ENCODE measurements at regions not wholly inside any gene's neighbourhood (a gene's known extent, or its start where the extent isn't known, plus 50 kb on each side); places are given as distances from the start of the nearest gene placed in this dataset.

DNA sequence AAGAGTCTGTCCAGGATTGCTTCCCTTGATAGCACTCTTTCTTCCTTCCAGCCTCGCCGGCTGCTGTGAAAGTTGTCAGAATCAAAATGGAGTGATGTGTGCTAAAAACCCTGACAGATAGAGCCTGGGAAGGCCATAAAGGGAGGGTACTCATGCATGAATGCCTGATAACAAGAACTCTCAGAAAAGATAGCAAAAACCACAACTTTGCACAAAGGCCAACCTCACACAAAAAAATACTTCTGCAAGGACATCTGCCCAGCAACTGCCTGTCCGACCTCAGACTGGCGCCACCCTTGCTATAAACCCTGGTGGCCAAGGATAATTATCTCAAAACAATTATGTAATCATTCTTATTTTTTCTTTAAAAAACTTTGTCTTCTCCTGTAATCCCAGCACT, 133.2 kb upstream of the SVIL start:
- TF ChIP-seq, protein P1, sequence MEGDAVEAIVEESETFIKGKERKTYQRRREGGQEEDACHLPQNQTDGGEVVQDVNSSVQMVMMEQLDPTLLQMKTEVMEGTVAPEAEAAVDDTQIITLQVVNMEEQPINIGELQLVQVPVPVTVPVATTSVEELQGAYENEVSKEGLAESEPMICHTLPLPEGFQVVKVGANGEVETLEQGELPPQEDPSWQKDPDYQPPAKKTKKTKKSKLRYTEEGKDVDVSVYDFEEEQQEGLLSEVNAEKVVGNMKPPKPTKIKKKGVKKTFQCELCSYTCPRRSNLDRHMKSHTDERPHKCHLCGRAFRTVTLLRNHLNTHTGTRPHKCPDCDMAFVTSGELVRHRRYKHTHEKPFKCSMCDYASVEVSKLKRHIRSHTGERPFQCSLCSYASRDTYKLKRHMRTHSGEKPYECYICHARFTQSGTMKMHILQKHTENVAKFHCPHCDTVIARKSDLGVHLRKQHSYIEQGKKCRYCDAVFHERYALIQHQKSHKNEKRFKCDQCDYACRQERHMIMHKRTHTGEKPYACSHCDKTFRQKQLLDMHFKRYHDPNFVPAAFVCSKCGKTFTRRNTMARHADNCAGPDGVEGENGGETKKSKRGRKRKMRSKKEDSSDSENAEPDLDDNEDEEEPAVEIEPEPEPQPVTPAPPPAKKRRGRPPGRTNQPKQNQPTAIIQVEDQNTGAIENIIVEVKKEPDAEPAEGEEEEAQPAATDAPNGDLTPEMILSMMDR (IDR thresholded peaks at IDR 0.05; ENCODE audit: low read depth, low read length) = no peak
- H3K9me3 ChIP-seq (ENCODE audit: low read depth) = no peaks in the 10 kb centered on the region
- H3K36me3 ChIP-seq = no peaks in the 10 kb centered on the region
- H3K27ac ChIP-seq = no peak overlapping the region
- no peak overlapping the region for H3K4me3 ChIP-seq
- DNase-seq (ENCODE audit: low read depth in 1 of 2, low spot score in 1 of 2) = no peak
- no peaks in the 10 kb centered on the region for H3K27me3 ChIP-seq
- no peaks in the 10 kb centered on the region for H3K4me1 ChIP-seq (ENCODE audit: low read depth)

DNA sequence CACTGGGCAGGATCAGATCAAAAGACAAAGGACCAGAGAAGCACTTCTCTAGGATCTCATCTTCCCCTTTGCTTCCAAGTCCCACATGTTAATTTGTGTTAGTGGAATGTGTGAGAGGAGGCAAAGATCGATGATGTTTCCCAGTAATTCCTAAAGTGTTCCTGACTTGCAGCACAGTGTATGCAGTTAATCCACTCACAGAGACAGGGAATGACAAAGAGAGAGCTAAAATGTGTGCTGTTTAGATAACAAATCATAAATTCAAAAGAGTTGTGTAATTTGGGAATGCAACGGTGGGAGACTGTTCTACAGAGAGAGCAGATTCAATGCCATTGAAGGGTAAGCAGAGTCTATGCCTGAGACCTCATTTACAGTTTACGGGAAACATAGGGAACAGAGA, 132.0 kb upstream of the SVIL start:
- TF ChIP-seq, protein P1 (IDR thresholded peaks at IDR 0.05; ENCODE audit: low read depth, low read length) = no peak
- H3K27me3 ChIP-seq = no peaks in the 10 kb centered on the region
- H3K27ac ChIP-seq = no peak overlapping the region
- DNase-seq (ENCODE audit: low read depth in 1 of 2, low spot score in 1 of 2) = no peak
- H3K4me1 ChIP-seq (ENCODE audit: low read depth) = no peaks in the 10 kb centered on the region
- no peaks in the 10 kb centered on the region for H3K9me3 ChIP-seq (ENCODE audit: low read depth)
- no peak overlapping the region for H3K4me3 ChIP-seq
- no peaks in the 10 kb centered on the region for H3K36me3 ChIP-seq

DNA sequence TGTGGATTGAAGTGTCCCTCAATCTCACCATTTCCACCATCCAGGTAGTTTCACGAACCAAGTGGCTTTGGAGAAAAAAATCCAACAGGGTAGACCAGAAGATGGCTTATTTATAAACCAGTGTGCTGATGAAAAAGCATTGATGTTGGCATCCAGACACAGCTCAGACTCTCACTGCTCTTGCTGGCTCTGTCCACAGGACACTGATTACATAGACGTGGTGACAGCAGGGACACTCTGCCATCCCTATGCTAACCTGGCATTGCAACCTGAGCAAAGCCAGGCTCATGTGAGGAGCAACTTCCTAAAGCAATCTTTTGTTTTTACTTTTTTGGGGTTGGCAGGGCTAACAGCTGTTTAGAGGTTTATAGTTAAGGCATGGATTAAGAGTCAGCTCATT, 130.6 kb upstream of the SVIL start:
- TF ChIP-seq, protein P1 (IDR thresholded peaks at IDR 0.05; ENCODE audit: low read depth, low read length) = no peak
- Histone ChIP-seq H3K27me3 (no peaks in the 10 kb centered on the region), H3K4me1 (ENCODE audit: low read depth) (no peaks in the 10 kb centered on the region), H3K36me3 (no peaks in the 10 kb centered on the region), H3K9me3 (ENCODE audit: low read depth) (no peaks in the 10 kb centered on the region), H3K4me3 (no peak overlapping the region), H3K27ac (no peak overlapping the region)
- DNase-seq (ENCODE audit: low read depth in 1 of 2, low spot score in 1 of 2) = no peak

DNA sequence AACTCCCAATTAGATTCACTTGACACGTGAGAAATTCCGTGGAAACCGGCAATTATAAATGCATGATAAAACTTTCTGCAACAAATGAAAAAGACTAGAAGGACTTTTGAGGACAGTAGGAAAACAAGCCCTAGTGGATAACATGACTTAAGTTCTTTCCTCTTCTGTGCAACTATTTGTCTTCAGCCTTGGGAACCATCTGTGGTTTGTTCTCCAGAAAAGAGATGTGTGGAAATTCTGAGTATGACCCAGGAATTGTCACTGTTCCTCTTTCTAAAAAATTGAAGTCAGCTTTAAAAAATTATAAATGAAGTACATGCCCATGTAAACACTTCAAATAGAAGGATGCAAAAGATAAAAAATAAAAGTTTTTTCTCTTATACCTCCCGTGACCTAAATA, 128.6 kb upstream of the SVIL start:
- Histone ChIP-seq H3K27me3 (no peaks in the 10 kb centered on the region), H3K36me3 (no peaks in the 10 kb centered on the region), H3K9me3 (ENCODE audit: low read depth) (no peaks in the 10 kb centered on the region), H3K27ac (no peak overlapping the region), H3K4me1 (ENCODE audit: low read depth) (no peaks in the 10 kb centered on the region), H3K4me3 (no peak overlapping the region)
- TF ChIP-seq, protein P1 (IDR thresholded peaks at IDR 0.05; ENCODE audit: low read depth, low read length) = no peak
- no peak for DNase-seq (ENCODE audit: low read depth in 1 of 2, low spot score in 1 of 2)

DNA sequence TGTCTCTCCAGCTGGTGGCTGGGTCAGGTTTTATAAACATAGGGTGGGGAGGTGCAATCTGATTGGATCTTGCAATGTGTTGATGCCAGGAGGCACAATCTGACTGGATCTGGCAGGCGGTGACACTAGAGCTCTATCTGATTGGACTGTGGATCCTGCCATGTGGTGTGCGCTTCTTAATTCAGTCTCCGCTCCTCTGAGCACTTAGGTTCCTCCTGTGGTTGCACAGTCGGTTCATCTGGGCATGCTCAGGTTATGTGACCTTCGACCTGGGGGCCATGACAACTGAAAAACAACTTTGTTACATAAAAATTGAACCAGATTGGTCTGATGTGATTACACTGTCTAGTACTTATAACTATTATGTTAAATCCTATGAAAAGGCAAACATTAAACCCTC, 127.1 kb upstream of the SVIL start:
- Histone ChIP-seq H3K27ac (no peak overlapping the region), H3K4me3 (no peak overlapping the region), H3K9me3 (ENCODE audit: low read depth) (no peaks in the 10 kb centered on the region), H3K36me3 (no peaks in the 10 kb centered on the region), H3K4me1 (ENCODE audit: low read depth) (no peaks in the 10 kb centered on the region), H3K27me3 (no peaks in the 10 kb centered on the region)
- TF ChIP-seq, protein P1 (IDR thresholded peaks at IDR 0.05; ENCODE audit: low read depth, low read length) = no peak
- DNase-seq (ENCODE audit: low read depth in 1 of 2, low spot score in 1 of 2) = no peak

Measured in cardiac muscle cell (in vitro differentiated cells and primary cell).